Lung (tissue), 11 donors: ENCODE measurements at regions not wholly inside any gene's neighbourhood (a gene's known extent, or its start where the extent isn't known, plus 50 kb on each side); places are given as distances from the start of the nearest gene placed in this dataset.

ENCODE experiments used
- ATAC-seq: fragments of 200-7000 bp; cut with Tn5 transposase; one replicate; pipeline ENCODE4 v1.9.1; 2020; ENCODE audit warnings: moderate number of reproducible peaks; ENCODE audit not compliant: insufficient read depth, low FRiP score
- DNase-seq, 3 donors: peaks; one replicate each; pipeline ENCODE4 v3.0.0-alpha.2; 2013 to 2017
- H3K27ac ChIP-seq, 2 donors: one replicate each; pipeline ENCODE4 v1.5.1; 2013; ENCODE audit warnings: mild to moderate bottlenecking in 2 of 2, moderate library complexity in 2 of 2, control low read depth in 1 of 2, inconsistent platforms in 1 of 2, low read depth in 1 of 2, low read length in 1 of 2
- H3K27me3 ChIP-seq, 3 donors: one replicate each; pipeline ENCODE4 v1.5.1; 2013; ENCODE audit warnings: low read length in 2 of 3; ENCODE audit not compliant: control insufficient read depth in 3 of 3, insufficient read depth in 3 of 3
- H3K36me3 ChIP-seq, 4 donors: one replicate each; pipeline ENCODE4 v1.5.1; 2013; ENCODE audit warnings: low read length in 4 of 4, mild to moderate bottlenecking in 1 of 4, moderate library complexity in 1 of 4; ENCODE audit not compliant: control insufficient read depth in 4 of 4, insufficient read depth in 4 of 4
- H3K4me1 ChIP-seq, 5 donors: one replicate each; pipeline ENCODE4 v1.5.1; 2013; ENCODE audit warnings: low read length in 5 of 5, mild to moderate bottlenecking in 2 of 5, moderate library complexity in 1 of 5; ENCODE audit not compliant: control insufficient read depth in 5 of 5, insufficient read depth in 5 of 5
- H3K4me3 ChIP-seq: one replicate; pipeline ENCODE4 v1.5.1; 2013; ENCODE audit warnings: mild to moderate bottlenecking, control low read depth, moderate library complexity
- H3K9ac ChIP-seq, 2 donors: one replicate each; pipeline ENCODE4 v1.5.1; 2013; ENCODE audit warnings: low read length in 2 of 2, control low read depth in 1 of 2; ENCODE audit not compliant: insufficient read depth in 1 of 2
- H3K9me3 ChIP-seq, 4 donors: one replicate each; pipeline ENCODE4 v1.5.1; 2013; ENCODE audit warnings: low read length in 3 of 4, mild to moderate bottlenecking in 1 of 4, moderate library complexity in 1 of 4; ENCODE audit not compliant: control insufficient read depth in 4 of 4, insufficient read depth in 3 of 4
- WGBS, 2 donors: extraction: QIAGEN DNeasy Blood & Tissue Kit; methylation state at CpG; one replicate each; pipeline ENCODE4 v1.1.7; 2013; 5-methylcytosine and 5-hydroxymethylcytosine counted together
- TF ChIP-seq, protein P1 (sequence below): IDR thresholded peaks from 2 replicates; pipeline ENCODE4 v1.5.1; 2012; ENCODE audit warnings: mild to moderate bottlenecking; ENCODE audit errors: control extremely low read depth, extremely low read depth
- donor health status: control.
- donor health status: control.
- donor health status: Bipolar disorder and iron deficiency.
- donor health status: healthy.
- donor health status: DM: yes; HTN: yes; CAD: no.

DNA sequence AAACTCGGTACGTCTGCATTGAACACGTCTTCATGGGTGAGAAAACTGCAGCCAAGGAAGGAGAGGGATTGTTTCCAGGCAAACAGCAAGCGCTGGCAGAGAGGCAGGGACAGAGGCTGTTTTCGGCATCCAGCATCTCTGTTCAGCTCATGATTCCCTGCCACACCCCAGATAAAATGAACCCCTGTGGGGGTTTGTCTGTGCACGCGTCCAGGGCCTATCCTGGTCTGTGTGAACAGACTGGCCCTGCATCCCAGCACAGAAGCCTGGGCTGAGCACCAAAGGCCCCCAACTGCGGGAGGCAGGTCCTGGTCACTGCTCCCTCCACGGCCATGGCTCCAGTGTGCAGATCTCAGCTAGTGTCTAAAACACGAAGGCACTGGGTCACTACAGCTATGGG is 83.3 kb upstream of the FAM20C start:
- DNase-seq (no peak), ATAC-seq (no peak)
- Histone ChIP-seq H3K27ac (no peak overlapping the region), H3K9ac (no peak overlapping the region), H3K4me1 (peaks cover 0 to 4% (median 0%) of the 10 kb centered on the region in 5 donors), H3K27me3 (peaks cover 0 to 10% (median 0%) of the 10 kb centered on the region in 3 donors), H3K4me3 (no peak overlapping the region), H3K9me3 (no peaks in the 10 kb centered on the region), H3K36me3 (no peaks in the 10 kb centered on the region)
- 82 to 90% methylated on average over 10 of the region's 10 CpGs for WGBS, 2 donors
- TF ChIP-seq, protein P1, sequence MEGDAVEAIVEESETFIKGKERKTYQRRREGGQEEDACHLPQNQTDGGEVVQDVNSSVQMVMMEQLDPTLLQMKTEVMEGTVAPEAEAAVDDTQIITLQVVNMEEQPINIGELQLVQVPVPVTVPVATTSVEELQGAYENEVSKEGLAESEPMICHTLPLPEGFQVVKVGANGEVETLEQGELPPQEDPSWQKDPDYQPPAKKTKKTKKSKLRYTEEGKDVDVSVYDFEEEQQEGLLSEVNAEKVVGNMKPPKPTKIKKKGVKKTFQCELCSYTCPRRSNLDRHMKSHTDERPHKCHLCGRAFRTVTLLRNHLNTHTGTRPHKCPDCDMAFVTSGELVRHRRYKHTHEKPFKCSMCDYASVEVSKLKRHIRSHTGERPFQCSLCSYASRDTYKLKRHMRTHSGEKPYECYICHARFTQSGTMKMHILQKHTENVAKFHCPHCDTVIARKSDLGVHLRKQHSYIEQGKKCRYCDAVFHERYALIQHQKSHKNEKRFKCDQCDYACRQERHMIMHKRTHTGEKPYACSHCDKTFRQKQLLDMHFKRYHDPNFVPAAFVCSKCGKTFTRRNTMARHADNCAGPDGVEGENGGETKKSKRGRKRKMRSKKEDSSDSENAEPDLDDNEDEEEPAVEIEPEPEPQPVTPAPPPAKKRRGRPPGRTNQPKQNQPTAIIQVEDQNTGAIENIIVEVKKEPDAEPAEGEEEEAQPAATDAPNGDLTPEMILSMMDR, result no peak

GRCh38 chr7:109898-110556 is 82.3 kb upstream of the FAM20C start:
- DNase-seq, result peak in 2 of 3 donors; percentile 35 to 54
- peaks cover 0 to 4% (median 0%) of the 10 kb centered on the region in 5 donors for H3K4me1 ChIP-seq
- no peak overlapping the region for H3K27ac ChIP-seq
- no peaks in the 10 kb centered on the region for H3K36me3 ChIP-seq
- ATAC-seq, result no peak
- no peaks in the 10 kb centered on the region for H3K9me3 ChIP-seq
- H3K9ac ChIP-seq, result no peak overlapping the region
- WGBS, 2 donors, result 81 to 89% methylated on average over 21 of the region's 21 CpGs
- peaks cover 0 to 9% (median 0%) of the 10 kb centered on the region in 3 donors for H3K27me3 ChIP-seq
- TF ChIP-seq, protein P1, result no peak
- no peak overlapping the region for H3K4me3 ChIP-seq

GRCh38 chr7:110557-111232 is 81.7 kb upstream of the FAM20C start:
- TF ChIP-seq, protein P1, result no peak
- H3K36me3 ChIP-seq, result no peaks in the 10 kb centered on the region
- ATAC-seq, result no peak
- H3K4me3 ChIP-seq, result no peak overlapping the region
- H3K27me3 ChIP-seq, result peaks cover 0 to 5% (median 0%) of the 10 kb centered on the region in 3 donors
- no peak overlapping the region for H3K27ac ChIP-seq
- no peaks in the 10 kb centered on the region for H3K9me3 ChIP-seq
- WGBS, 2 donors, result 78 to 93% methylated on average over 11 of the region's 11 CpGs
- no peak for DNase-seq
- H3K9ac ChIP-seq, result no peak overlapping the region
- peaks cover 0 to 5% (median 0%) of the 10 kb centered on the region in 5 donors for H3K4me1 ChIP-seq
